ENCODE measurements at regions not wholly inside any gene's neighbourhood (a gene's known extent, or its start where the extent isn't known, plus 50 kb on each side); places are given as distances from the start of the nearest gene placed in this dataset.

DNA sequence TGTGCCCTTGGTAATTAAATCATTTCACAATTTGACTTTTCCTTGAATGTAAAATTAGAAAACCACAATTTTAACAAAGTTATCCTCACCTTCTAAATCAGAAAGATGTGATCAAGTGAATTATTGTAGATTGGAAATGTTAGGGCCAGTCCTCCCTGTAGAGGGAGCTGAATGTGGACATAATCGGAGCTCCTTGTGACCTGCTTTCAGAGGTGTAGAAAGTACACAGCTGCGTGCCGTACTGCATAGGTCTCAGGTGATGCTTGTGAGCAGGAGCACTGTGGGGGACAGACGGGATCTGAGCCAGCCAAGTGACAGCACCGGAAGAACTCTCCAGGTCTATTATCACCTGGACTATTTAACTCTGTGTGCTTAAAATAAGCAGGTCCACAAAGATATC lies 338.0 kb downstream of the AASDHPPT start:
- no peak for FAIRE-seq

DNA sequence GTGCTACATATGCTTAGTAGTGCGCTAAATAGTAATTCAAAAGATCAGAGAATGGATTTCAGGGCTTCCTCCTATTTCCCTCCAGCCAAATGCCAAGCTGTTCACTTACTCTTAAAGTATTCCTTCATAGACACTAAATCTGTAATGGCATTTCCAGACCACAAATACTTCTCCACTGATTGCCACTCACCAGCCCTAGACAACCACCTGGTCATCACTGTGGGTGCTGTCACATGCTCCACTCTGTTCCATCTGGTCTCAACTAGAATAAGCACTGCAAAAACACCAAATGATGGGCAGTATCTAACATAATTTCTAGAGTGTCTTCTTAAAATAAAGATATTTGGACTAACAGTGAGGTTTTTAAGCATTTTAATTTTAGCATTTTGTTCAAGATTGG lies 341.3 kb downstream of the AASDHPPT start:
- FAIRE-seq, result no peak

- no peak for FAIRE-seq
These were observed 342.7 kb downstream of the AASDHPPT start for GRCh38 chr11:106420048-106420665.

DNA sequence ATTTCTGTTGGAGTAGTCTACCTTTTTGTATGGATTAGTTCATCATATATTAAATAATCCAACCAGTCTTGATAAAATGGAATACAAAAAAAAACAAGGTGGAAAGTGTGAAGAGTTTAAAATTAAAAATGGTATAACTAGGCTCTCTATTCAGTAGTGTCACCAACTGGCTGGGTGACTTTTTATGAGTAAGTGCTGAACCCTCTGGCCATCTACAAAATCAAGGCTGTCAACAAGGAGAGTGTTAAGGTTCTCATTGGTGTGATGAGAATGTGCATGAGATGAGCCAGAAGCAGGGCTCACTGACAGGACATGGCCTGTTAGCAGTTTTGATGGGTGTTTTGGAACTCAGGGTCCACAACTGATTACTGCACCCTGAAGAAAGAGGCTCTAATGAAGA lies 343.2 kb downstream of the AASDHPPT start:
- no peak for FAIRE-seq

DNA sequence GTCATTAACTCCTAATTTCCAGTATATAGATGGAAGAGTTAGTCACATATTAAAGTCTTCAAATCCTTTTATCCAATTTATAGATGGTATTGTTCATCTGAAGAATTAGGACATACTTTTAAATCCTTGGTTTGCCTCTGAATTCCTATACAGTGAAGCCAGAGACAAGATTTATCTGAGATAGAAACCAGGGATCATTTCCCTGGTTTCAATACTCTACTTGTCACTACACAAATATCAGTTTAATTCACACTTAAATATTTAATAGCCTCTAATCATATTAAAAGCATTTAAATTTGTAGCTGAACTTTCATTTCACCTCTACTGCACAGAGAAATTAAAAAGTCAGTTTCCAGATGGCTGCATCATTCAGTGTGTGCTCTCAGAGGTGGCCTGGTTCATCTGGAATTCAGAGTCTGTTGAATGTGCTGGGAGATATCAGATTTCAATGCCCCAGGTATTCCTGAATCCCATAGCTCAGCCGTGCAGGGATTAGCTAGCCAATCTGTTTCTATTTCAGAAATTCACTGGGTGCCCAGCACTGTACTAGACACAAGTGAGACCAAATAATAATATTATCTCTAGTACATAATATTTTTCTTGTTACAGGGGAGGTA lies 344.3 kb downstream of the AASDHPPT start:
- FAIRE-seq, result no peak

DNA sequence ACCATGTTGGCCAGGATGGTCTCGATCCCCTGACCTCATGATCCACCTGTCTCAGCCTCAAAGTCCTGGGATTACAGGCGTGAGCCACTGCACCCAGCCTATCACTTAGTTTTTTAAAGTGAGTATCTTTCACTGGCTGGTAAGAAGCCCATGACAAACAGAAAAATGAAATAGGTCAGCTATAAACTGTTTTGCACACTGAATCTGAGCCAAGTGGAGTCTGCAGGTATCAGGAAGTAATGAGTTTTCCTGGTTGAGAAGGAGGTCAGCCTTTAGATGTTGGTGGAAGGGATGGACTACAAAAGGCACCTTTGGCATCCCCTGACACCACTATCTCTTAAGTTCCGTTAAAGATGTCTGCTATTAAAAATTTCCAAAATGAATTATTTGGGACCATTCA lies 345.1 kb downstream of the AASDHPPT start:
- no peak for FAIRE-seq

DNA sequence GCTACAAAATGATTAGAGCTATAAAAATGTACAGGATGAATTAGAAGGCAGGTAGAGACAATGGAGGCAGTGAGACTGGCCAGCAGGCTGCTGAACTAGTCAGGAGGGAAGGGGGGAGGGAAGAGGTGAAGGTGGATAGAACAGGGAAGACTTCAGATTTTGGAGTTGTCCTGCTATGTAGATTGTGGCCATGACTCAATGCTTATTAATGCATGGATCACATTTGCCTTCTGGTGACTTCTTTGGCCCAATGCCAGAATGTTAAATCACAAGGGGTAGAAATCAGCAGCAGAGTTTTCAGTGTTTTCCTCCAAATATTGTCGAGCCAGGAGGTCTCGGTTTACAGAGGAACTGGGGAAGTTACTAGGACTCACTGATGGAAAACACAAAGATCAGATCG lies 346.6 kb downstream of the AASDHPPT start:
- no peak for FAIRE-seq

DNA sequence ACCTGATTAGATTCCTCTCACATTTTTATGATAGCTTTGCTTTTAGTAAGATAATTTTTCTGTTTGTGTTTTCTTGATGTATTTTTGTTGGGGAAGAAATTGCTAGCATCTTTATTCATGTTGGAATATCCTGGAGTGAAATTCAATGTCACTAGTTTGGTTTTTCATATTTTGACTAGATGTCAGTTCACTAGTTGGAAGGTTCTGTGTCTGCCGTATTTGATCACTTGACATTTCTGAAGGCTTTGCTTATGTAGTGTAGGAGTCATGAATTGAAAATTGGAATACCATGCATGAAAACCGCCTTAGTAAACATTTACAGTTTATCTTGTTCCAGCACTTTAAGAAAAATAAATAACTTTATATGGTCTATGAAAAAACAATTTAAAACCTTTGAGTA lies 348.4 kb downstream of the AASDHPPT start:
- FAIRE-seq, result no peak

GRCh38 chr11:106426696-106427095 lies 349.2 kb downstream of the AASDHPPT start:
- FAIRE-seq, result no peak

GRCh38 chr11:106427736-106428135 lies 350.3 kb downstream of the AASDHPPT start:
- no peak for FAIRE-seq

GRCh38 chr11:106442032-106442431 lies 364.6 kb downstream of the AASDHPPT start:
- no peak for FAIRE-seq

GRCh38 chr11:106446302-106446701 lies 368.8 kb downstream of the AASDHPPT start:
- FAIRE-seq, result no peak

DNA sequence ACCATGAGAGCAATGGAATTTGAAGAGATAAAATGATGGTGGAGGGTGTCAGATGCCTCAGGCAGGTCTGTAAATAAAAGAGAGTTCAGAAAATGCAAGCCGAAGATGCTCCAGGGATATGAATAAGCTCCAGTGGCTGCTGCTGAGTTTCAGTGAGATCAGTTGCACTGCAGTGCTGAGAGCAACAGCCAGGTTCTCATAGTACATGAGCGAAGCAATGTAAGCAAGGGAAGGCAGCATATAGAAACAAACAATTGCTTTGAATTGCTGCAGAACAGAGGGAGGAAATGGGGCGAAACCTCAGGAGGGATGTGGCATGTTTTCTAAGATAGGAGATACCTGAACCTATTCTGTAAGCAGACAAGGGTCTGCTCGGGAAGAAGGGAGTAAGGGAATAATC lies 369.5 kb downstream of the AASDHPPT start:
- FAIRE-seq, result no peak

DNA sequence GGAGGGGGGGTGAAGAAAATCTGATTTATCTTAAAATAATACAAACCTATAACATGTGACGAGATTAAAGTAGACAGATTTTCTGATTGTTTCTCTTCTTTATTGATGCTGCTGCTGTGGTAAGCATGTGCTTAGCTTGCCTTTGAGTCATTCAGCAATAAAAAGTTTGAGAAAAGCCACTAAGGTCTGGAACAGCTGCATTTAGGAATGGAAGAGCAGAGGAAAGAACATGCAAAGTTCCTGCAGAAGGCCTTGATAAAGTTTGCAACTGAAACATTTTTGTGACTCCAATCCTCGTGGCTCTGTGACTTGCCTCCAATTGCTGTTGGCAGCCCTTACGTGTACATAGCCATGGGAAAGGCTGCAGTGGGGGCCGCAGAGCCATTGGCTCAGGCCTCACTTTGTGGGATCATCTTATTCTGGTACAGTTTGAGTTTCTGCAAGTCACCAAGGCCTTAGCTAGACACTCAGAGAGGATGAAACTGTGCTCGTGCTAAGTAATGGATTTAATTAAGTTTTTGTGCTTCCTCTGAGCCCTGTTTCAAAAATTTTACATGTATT lies 370.2 kb downstream of the AASDHPPT start:
- no peak for FAIRE-seq

GRCh38 chr11:106449763-106450162 lies 372.3 kb downstream of the AASDHPPT start:
- no peak for FAIRE-seq

- FAIRE-seq, result no peak
These were observed 373.9 kb downstream of the AASDHPPT start for GRCh38 chr11:106451228-106451922.

DNA sequence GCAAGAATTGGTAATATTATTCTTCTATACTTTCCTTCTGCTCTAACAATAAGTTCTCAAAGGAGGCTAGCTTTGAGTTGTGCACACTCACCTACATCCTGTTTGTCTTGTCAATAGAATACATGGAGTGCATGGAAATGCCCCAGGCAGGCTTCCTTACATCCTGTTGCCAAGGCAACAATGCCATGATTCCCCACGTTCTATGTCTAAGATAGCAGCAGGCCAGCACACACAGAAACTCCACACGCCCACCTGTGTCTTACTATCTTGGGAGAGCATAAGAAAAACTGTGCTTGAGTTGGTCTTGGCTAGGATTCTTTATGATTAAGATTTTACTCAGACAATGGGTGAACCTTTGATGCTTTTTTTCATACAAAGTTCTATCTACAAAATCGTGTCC lies 379.2 kb downstream of the AASDHPPT start:
- no peak for FAIRE-seq

- FAIRE-seq, result no peak
These were observed 380.3 kb downstream of the AASDHPPT start for GRCh38 chr11:106457727-106458126.

DNA sequence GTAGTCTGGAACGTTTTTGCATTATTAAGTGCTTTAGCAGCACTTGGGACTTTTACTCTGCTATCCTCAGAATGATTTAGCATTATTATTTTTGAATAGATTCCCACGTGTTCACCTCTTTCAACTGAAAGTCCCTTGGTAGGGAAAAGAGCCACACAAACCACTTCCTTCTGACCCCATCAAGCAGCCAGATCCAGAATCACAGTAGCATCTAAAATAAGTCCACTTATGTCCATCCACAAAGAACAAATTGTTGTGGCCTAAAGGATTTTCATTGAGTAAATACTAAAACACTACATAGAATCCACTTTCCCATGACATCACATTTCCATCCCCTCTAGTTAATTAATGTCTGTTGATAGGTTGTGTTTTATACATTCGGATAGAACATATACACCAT lies 381.7 kb downstream of the AASDHPPT start:
- FAIRE-seq, result no peak

- FAIRE-seq, result no peak
These were observed 383.8 kb downstream of the AASDHPPT start for GRCh38 chr11:106461148-106461691.

DNA sequence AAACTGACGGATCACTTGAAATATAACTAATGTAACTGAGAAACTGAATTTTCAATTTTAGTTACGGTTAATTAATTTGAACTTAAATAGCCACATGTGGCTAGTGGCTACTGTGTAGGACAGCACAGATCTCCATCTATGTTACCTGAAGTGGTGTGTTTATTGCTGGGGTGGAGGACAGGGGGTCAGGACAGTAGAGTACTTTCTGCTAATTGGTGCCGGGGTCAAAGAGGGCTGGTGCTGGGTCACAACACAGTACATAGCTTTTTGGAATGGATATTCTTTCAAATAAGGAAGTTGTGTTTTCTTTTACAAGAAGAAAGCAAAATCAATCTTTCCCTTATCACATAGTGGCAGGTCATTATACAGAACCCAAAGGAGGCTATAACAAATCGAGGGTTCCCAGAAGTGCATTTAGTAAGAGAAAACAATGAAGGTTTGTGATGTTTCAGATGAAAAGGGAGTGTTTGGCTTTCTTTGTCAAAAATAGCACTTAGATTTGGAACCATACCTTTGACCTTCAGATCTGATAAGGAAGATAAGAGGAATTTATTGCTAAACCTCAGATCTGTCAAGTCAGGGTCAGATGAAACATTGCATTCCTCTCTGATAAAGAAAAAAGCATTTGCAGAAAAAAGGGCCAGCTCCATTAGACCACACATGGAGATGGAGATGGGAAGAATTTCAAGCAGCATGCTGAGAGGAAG lies 384.5 kb downstream of the AASDHPPT start:
- FAIRE-seq, result no peak

GRCh38 chr11:106463154-106463553 lies 385.7 kb downstream of the AASDHPPT start:
- no peak for FAIRE-seq

DNA sequence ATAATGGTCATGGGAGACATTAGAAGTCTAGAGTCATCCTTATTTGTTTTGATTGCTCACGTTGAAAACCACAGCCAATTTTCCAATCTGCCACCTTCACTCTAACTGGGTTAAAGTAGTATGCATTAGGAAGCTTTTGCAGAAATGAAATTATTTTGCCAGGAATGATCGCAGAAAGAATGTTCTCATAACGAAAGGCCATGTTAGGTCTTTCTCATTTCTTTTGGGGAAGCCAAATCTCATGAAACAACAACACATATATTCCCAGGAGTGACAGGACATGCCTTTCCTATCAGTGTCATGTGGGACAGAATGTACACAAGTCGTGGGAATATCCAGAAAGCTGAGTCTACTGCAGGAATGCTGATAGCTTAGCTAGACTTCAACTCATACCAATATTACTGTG lies 386.3 kb downstream of the AASDHPPT start:
- no peak for FAIRE-seq
